GM20000 (cell line): ENCODE measurements at regions not wholly inside any gene's neighbourhood (a gene's known extent, or its start where the extent isn't known, plus 50 kb on each side); places are given as distances from the start of the nearest gene placed in this dataset.

Experiments used
- DNase-seq: peaks from one replicate; pipeline ENCODE4 v3.0.0; 2012; ENCODE audit warnings: low spot score
- TF ChIP-seq, protein P1 (sequence below): IDR thresholded peaks from 2 replicates; pipeline ENCODE4 v1.5.1; 2012; ENCODE audit warnings: mild to moderate bottlenecking, control low read depth; ENCODE audit errors: extremely low read depth, missing control alignments

DNA sequence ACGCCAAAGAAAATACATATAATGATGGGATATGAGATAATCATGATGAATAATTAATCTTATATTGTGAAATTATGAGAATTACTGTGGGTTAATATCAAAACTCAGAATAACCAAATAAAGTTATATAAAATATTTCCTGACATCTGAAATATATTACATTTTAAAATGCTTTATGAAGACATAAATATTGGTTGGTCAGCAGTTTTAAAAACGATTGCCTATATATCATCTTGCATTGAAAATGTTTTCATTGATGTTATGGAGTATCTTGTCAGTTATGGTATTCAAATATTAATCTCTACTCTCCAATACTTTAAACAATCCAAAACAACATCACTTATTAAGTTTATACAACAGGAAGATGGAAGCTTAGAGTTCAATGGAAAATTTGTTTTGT, 228.1 kb upstream of the FERD3L start:
- DNase-seq = no peak
- TF ChIP-seq, protein P1, sequence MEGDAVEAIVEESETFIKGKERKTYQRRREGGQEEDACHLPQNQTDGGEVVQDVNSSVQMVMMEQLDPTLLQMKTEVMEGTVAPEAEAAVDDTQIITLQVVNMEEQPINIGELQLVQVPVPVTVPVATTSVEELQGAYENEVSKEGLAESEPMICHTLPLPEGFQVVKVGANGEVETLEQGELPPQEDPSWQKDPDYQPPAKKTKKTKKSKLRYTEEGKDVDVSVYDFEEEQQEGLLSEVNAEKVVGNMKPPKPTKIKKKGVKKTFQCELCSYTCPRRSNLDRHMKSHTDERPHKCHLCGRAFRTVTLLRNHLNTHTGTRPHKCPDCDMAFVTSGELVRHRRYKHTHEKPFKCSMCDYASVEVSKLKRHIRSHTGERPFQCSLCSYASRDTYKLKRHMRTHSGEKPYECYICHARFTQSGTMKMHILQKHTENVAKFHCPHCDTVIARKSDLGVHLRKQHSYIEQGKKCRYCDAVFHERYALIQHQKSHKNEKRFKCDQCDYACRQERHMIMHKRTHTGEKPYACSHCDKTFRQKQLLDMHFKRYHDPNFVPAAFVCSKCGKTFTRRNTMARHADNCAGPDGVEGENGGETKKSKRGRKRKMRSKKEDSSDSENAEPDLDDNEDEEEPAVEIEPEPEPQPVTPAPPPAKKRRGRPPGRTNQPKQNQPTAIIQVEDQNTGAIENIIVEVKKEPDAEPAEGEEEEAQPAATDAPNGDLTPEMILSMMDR = no peak

GRCh38 chr7:19369806-19370205, 224.6 kb upstream of the FERD3L start:
- DNase-seq = no peak

GRCh38 chr7:19369182-19369581, 224.0 kb upstream of the FERD3L start:
- TF ChIP-seq, protein P1 = no peak
- no peak for DNase-seq

More at GRCh38 chr7:19369806-19370205, 224.6 kb upstream of the FERD3L start:
- TF ChIP-seq, protein P1 = no peak

- TF ChIP-seq, protein P1 = no peak
- no peak for DNase-seq
Measured at GRCh38 chr7:19368491-19368925, 223.3 kb upstream of the FERD3L start.

GRCh38 chr7:19364950-19365349, 219.7 kb upstream of the FERD3L start:
- DNase-seq = no peak
- TF ChIP-seq, protein P1 = no peak

DNA sequence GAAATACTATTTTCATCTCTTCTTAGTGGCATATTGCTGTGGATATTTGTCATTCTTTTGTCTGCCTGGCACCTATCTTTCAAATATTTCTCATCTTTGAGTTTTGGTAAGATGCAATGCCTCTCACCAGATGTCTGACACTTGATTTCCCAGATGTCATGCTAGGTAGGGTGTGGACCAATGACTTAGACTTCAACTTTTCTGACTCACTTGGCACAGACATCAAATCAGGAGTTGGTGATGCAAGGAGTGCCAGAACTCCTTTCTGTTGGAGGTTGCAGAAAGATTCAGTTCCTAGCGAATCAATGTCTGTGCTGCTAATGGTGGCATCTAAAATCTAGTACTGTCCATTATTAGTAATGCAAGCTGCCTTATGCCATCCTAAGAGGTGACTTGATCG, 216.9 kb upstream of the FERD3L start:
- no peak for DNase-seq
- TF ChIP-seq, protein P1 = no peak

GRCh38 chr7:19353180-19353579, 208.0 kb upstream of the FERD3L start:
- no peak for DNase-seq
- TF ChIP-seq, protein P1 = no peak
